Urothelium cell line (cell line): ENCODE measurements at regions not wholly inside any gene's neighbourhood (a gene's known extent, or its start where the extent isn't known, plus 50 kb on each side); places are given as distances from the start of the nearest gene placed in this dataset.

Experiments used
- DNase-seq: peaks from one replicate; pipeline ENCODE4 v3.0.0; 2011; ENCODE audit warnings: low spot score, mixed read lengths
- FAIRE-seq: peaks from 2 replicates; lab custom pipeline; 2011; peaks lifted over from hg19 to GRCh38; lab: Jason Lieb, UNC

- DNase-seq: no peak
- FAIRE-seq: no peak
These were observed 75.3 kb upstream of the CRHR1 start for GRCh38 chr17:45708707-45709290.

GRCh38 chr17:45709728-45710288 is 74.3 kb upstream of the CRHR1 start:
- no peak for DNase-seq
- no peak for FAIRE-seq

GRCh38 chr17:45715787-45716186 is 68.3 kb upstream of the CRHR1 start:
- DNase-seq (no peak), FAIRE-seq (no peak)

- DNase-seq (no peak), FAIRE-seq (no peak)
These were observed 65.3 kb upstream of the CRHR1 start for GRCh38 chr17:45718791-45719190.

- FAIRE-seq (peak; percentile 84), DNase-seq (peak; percentile 93)
These were observed 64.6 kb upstream of the CRHR1 start for GRCh38 chr17:45719335-45720071.

- DNase-seq (no peak), FAIRE-seq (no peak)
These were observed 63.7 kb upstream of the CRHR1 start for GRCh38 chr17:45720386-45720785.

GRCh38 chr17:45722161-45722560 is 62.0 kb upstream of the CRHR1 start:
- peak; percentile 9 for FAIRE-seq
- no peak for DNase-seq

- no peak for FAIRE-seq
- no peak for DNase-seq
These were observed 54.7 kb upstream of the CRHR1 start for GRCh38 chr17:45729294-45729907.

GRCh38 chr17:45730192-45730591 is 53.9 kb upstream of the CRHR1 start:
- peak; percentile 48 for FAIRE-seq

GRCh38 chr17:45731459-45731858 is 52.7 kb upstream of the CRHR1 start:
- DNase-seq (no peak), FAIRE-seq (no peak)

More at GRCh38 chr17:45730192-45730591, 53.9 kb upstream of the CRHR1 start:
- DNase-seq: no peak

- FAIRE-seq (no peak), DNase-seq (no peak)
These were observed 51.1 kb upstream of the CRHR1 start for GRCh38 chr17:45732926-45733505.

GRCh38 chr17:45733781-45734180 is 50.3 kb upstream of the CRHR1 start:
- FAIRE-seq (no peak), DNase-seq (no peak)
